SK-N-SH treated with all-trans-retinoic acid at 6 μM for 48 hours (cell line): ENCODE measurements at regions not wholly inside any gene's neighbourhood (a gene's known extent, or its start where the extent isn't known, plus 50 kb on each side); places are given as distances from the start of the nearest gene placed in this dataset.

ENCODE experiments used
- ATAC-seq: fragments of 200-7000 bp; cut with Tn5 transposase; 3 replicates; pipeline ENCODE4 v1.9.1; 2020; ENCODE audit warnings: mild to moderate bottlenecking, moderate library complexity
- ARNTL ChIP-seq: fragments of 450-650 bp; formaldehyde crosslinking; IDR thresholded peaks from 2 replicates; pipeline ENCODE4 v1.5.0; 2020; ENCODE audit warnings: low read depth, mild to moderate bottlenecking, moderate library complexity, borderline replicate concordance
- BACH2 ChIP-seq: fragments of 250-450 bp; sonication (Bioruptor Pico); IDR thresholded peaks from 2 replicates; pipeline ENCODE4 v1.9.0; 2021; ENCODE audit warnings: mild to moderate bottlenecking, borderline replicate concordance
- CSDC2 ChIP-seq: fragments of 250-450 bp; sonication (Bioruptor Pico); IDR thresholded peaks from 2 replicates; pipeline ENCODE4 v1.5.0; 2020; ENCODE audit warnings: mild to moderate bottlenecking, moderate library complexity
- ESRRG ChIP-seq: fragments of 250-450 bp; sonication (Bioruptor Pico); IDR thresholded peaks from 2 replicates; pipeline ENCODE4 v1.6.1; 2021; ENCODE audit warnings: mild to moderate bottlenecking
- GLIS3 ChIP-seq: fragments of 250-450 bp; sonication (Bioruptor Pico); IDR thresholded peaks from 2 replicates; pipeline ENCODE4 v1.5.0; 2020; ENCODE audit warnings: mild to moderate bottlenecking, moderate library complexity
- ISL1 ChIP-seq: fragments of 250-450 bp; sonication (Bioruptor Pico); IDR thresholded peaks from 2 replicates; pipeline ENCODE4 v2.1.2; 2022; ENCODE audit warnings: mild to moderate bottlenecking, moderate library complexity
- OSR1 ChIP-seq: fragments of 250-450 bp; sonication (Bioruptor Pico); IDR thresholded peaks from 2 replicates; pipeline ENCODE4 v1.8.0; 2022; ENCODE audit warnings: moderate library complexity, mild to moderate bottlenecking, inconsistent platforms
- PPARA ChIP-seq: fragments of 250-450 bp; sonication (Bioruptor Pico); IDR thresholded peaks from 2 replicates; pipeline ENCODE4 v1.5.0; 2020; ENCODE audit warnings: mild to moderate bottlenecking, borderline replicate concordance
- SNAI2 ChIP-seq: fragments of 250-450 bp; sonication (Bioruptor Pico); IDR thresholded peaks from 2 replicates; pipeline ENCODE4 v1.5.0; 2020; ENCODE audit warnings: mild to moderate bottlenecking, moderate library complexity
- TCF4 ChIP-seq: fragments of 250-450 bp; sonication (Bioruptor Pico); IDR thresholded peaks from 2 replicates; pipeline ENCODE4 v1.8.0; 2021; ENCODE audit warnings: mild to moderate bottlenecking, moderate library complexity, borderline replicate concordance
- TOX ChIP-seq: fragments of 250-450 bp; sonication (Bioruptor Pico); IDR thresholded peaks from 2 replicates; pipeline ENCODE4 v1.8.0; 2021; ENCODE audit warnings: mild to moderate bottlenecking, moderate library complexity, borderline replicate concordance
- ZC3H10 ChIP-seq: fragments of 250-450 bp; sonication (Bioruptor Pico); IDR thresholded peaks from 2 replicates; pipeline ENCODE4 v1.5.1; 2021; ENCODE audit warnings: mild to moderate bottlenecking, moderate library complexity
- ZFP3 ChIP-seq: fragments of 250-450 bp; sonication (Bioruptor Pico); IDR thresholded peaks from 2 replicates; pipeline ENCODE4 v1.5.0; 2020; ENCODE audit warnings: mild to moderate bottlenecking, moderate library complexity
- ZFP30 ChIP-seq: fragments of 450-650 bp; formaldehyde crosslinking; IDR thresholded peaks from 2 replicates; pipeline ENCODE4 v1.5.0; 2022; ENCODE audit warnings: mild to moderate bottlenecking, moderate library complexity
- ZNF565 ChIP-seq: fragments of 450-650 bp; formaldehyde crosslinking; conservative IDR thresholded peaks from 2 replicates; pipeline ENCODE4 v1.5.0; 2020; ENCODE audit warnings: low read depth, mild to moderate bottlenecking, moderate library complexity
- ZNF70 ChIP-seq: fragments of 450-650 bp; formaldehyde crosslinking; IDR thresholded peaks from 2 replicates; pipeline ENCODE4 v1.5.0; 2020; ENCODE audit warnings: mild to moderate bottlenecking, moderate library complexity
- TF ChIP-seq, protein P1 (sequence below): fragments of 250-450 bp; sonication (Bioruptor Pico); IDR thresholded peaks from 2 replicates; pipeline ENCODE4 v1.5.0; 2020; ENCODE audit warnings: mild to moderate bottlenecking, moderate library complexity
- TF ChIP-seq, protein P2 (sequence below): fragments of 250-450 bp; sonication (Bioruptor Pico); IDR thresholded peaks from 2 replicates; pipeline ENCODE4 v1.8.0; 2021; ENCODE audit warnings: low read depth, mild to moderate bottlenecking, moderate library complexity, borderline replicate concordance
- TF ChIP-seq, protein P3 (sequence below): fragments of 250-450 bp; sonication (Bioruptor Pico); IDR thresholded peaks from 2 replicates; pipeline ENCODE4 v1.5.1; 2021; ENCODE audit warnings: mild to moderate bottlenecking, moderate library complexity
- TF ChIP-seq, protein P4 (sequence below): fragments of 250-450 bp; sonication (Bioruptor Pico); IDR thresholded peaks from 2 replicates; pipeline ENCODE4 v1.5.1; 2020; ENCODE audit warnings: low read depth, mild to moderate bottlenecking, moderate library complexity

DNA sequence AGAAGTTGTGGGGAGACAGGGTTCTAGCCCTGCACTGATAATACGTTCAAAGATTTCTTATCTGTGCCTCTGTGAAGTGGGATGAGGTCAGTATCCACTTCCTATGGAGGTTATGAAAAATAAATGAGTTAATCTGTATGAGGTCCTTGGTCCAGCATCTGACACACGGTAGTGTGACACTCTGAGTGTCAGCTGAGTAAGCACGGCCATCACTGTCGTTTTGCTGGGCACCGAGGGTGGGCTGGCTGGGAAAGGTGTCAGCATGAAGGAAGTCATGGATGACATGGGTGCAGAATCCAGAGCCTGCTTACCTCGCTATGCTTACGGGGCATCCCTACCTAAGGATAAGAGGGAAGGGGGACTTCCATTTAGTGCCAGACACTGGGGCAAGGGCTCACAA lies 150.3 kb downstream of the INHBB start:
- ATAC-seq, result no peak
- TF ChIP-seq, protein P1, sequence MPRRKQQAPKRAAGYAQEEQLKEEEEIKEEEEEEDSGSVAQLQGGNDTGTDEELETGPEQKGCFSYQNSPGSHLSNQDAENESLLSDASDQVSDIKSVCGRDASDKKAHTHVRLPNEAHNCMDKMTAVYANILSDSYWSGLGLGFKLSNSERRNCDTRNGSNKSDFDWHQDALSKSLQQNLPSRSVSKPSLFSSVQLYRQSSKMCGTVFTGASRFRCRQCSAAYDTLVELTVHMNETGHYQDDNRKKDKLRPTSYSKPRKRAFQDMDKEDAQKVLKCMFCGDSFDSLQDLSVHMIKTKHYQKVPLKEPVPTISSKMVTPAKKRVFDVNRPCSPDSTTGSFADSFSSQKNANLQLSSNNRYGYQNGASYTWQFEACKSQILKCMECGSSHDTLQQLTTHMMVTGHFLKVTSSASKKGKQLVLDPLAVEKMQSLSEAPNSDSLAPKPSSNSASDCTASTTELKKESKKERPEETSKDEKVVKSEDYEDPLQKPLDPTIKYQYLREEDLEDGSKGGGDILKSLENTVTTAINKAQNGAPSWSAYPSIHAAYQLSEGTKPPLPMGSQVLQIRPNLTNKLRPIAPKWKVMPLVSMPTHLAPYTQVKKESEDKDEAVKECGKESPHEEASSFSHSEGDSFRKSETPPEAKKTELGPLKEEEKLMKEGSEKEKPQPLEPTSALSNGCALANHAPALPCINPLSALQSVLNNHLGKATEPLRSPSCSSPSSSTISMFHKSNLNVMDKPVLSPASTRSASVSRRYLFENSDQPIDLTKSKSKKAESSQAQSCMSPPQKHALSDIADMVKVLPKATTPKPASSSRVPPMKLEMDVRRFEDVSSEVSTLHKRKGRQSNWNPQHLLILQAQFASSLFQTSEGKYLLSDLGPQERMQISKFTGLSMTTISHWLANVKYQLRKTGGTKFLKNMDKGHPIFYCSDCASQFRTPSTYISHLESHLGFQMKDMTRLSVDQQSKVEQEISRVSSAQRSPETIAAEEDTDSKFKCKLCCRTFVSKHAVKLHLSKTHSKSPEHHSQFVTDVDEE (CRISPR knock-in tag), result no peak
- TF ChIP-seq GLIS3 (CRISPR knock-in tag) (no peak), ARNTL (CRISPR knock-in tag) (no peak), TCF4 (CRISPR knock-in tag) (no peak), ISL1 (CRISPR knock-in tag) (no peak), ZNF565 (CRISPR knock-in tag) (no peak), ZNF70 (CRISPR knock-in tag) (no peak), ZFP3 (CRISPR knock-in tag) (no peak), PPARA (CRISPR knock-in tag) (no peak), SNAI2 (CRISPR knock-in tag) (no peak), CSDC2 (CRISPR knock-in tag) (no peak), ZFP30 (CRISPR knock-in tag) (no peak)
- TF ChIP-seq, protein P2, sequence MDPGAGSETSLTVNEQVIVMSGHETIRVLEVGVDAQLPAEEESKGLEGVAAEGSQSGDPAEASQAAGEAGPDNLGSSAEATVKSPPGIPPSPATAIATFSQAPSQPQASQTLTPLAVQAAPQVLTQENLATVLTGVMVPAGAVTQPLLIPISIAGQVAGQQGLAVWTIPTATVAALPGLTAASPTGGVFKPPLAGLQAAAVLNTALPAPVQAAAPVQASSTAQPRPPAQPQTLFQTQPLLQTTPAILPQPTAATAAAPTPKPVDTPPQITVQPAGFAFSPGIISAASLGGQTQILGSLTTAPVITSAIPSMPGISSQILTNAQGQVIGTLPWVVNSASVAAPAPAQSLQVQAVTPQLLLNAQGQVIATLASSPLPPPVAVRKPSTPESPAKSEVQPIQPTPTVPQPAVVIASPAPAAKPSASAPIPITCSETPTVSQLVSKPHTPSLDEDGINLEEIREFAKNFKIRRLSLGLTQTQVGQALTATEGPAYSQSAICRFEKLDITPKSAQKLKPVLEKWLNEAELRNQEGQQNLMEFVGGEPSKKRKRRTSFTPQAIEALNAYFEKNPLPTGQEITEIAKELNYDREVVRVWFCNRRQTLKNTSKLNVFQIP (CRISPR knock-in tag), result no peak

DNA sequence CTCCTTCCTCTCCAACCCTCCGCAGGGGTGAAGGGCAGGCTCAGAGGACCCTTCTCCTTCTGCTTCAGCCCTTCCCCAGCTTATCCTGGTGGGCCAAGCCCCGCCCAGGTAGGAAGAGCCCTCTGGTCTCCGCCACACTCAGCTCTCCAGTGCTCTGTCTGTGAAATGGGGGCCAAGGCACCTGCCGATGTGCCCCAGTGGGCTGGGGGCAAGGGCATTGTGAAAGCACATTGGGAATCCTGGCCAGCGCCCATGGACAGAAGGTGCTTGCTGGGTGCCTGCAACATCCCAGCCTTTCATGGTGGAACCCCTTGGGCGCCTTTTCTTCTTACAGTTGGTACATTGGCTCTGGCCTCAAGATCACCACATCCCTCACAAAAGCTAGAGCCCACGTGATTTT lies 150.8 kb downstream of the INHBB start:
- TF ChIP-seq, protein P2 (CRISPR knock-in tag), result no peak
- TF ChIP-seq TOX (no peak), ZNF70 (CRISPR knock-in tag) (no peak), SNAI2 (CRISPR knock-in tag) (no peak), CSDC2 (CRISPR knock-in tag) (no peak), GLIS3 (CRISPR knock-in tag) (no peak)
- TF ChIP-seq, protein P1 (CRISPR knock-in tag), result no peak
- TF ChIP-seq, protein P3, sequence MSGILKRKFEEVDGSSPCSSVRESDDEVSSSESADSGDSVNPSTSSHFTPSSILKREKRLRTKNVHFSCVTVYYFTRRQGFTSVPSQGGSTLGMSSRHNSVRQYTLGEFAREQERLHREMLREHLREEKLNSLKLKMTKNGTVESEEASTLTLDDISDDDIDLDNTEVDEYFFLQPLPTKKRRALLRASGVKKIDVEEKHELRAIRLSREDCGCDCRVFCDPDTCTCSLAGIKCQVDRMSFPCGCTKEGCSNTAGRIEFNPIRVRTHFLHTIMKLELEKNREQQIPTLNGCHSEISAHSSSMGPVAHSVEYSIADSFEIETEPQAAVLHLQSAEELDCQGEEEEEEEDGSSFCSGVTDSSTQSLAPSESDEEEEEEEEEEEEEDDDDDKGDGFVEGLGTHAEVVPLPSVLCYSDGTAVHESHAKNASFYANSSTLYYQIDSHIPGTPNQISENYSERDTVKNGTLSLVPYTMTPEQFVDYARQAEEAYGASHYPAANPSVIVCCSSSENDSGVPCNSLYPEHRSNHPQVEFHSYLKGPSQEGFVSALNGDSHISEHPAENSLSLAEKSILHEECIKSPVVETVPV, result no peak
- ATAC-seq, result no peak

DNA sequence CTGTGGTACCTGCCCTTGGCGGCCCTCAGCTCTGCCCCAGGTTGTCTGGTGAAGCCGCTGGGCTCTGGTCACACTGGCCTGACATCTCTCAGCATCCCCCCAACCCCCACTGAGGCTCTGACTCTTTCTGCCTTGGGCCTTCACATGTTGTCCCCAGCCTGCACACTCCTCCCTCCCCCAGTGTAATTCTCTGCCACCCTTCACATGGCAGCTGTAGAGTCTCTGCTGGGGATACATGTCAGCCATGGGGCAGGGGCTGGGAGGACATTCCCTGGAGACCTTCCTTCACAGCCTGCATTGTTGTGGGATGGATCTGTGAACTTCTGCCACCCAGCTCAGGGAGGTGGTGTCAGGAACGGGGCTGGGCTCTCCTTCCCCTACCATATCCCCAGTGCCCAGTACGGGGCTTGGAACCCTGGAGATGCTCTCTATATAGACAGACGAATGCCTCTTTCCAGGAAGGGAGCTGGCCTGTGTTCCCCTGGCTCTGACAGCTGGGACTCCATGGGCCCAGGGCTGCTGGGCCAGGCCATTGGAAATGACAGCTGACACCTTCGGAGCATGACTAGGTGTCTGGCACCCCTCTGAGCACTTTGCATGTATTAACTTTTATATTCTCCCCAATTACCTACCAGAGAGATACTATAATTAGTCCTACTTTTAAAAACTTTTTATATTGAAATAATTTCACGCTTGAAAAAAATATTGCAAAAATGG lies 151.5 kb downstream of the INHBB start:
- no peak for ATAC-seq
- TF ChIP-seq GLIS3 (CRISPR knock-in tag) (no peak), TCF4 (CRISPR knock-in tag) (no peak), SNAI2 (CRISPR knock-in tag) (no peak), BACH2 (no peak), ZNF70 (CRISPR knock-in tag) (no peak), ZFP30 (CRISPR knock-in tag) (no peak), ISL1 (CRISPR knock-in tag) (no peak), OSR1 (no peak), ESRRG (CRISPR knock-in tag) (no peak), ARNTL (CRISPR knock-in tag) (no peak), CSDC2 (CRISPR knock-in tag) (no peak), ZC3H10 (no peak), PPARA (CRISPR knock-in tag) (no peak)
- TF ChIP-seq, protein P4, sequence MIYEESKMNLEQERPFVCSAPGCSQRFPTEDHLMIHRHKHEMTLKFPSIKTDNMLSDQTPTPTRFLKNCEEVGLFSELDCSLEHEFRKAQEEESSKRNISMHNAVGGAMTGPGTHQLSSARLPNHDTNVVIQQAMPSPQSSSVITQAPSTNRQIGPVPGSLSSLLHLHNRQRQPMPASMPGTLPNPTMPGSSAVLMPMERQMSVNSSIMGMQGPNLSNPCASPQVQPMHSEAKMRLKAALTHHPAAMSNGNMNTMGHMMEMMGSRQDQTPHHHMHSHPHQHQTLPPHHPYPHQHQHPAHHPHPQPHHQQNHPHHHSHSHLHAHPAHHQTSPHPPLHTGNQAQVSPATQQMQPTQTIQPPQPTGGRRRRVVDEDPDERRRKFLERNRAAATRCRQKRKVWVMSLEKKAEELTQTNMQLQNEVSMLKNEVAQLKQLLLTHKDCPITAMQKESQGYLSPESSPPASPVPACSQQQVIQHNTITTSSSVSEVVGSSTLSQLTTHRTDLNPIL (CRISPR knock-in tag), result no peak
- TF ChIP-seq, protein P3, result no peak
- TF ChIP-seq, protein P2 (CRISPR knock-in tag), result no peak
